ENCODE measurements at regions not wholly inside any gene's neighbourhood (a gene's known extent, or its start where the extent isn't known, plus 50 kb on each side); places are given as distances from the start of the nearest gene placed in this dataset.

DNA sequence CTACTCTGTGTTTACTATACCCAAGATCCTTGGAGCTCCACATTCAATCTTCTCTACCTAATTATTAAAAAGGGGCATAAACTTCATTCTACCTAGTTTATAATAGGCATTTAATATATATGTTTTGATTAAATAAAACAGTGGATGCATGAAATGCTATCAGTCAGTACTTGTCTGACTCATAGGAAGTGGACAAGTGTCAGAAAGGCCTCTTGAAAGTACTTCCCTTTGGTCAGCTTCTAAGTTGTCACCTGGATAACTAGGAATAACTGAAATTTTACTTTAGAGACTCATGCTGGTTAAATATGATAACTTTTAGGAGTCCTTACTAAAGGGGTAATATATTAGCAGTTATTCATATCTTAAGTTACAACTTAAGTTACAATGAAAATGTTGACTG is 329.8 kb downstream of the KLF5 start:
- TF ChIP-seq CTCF (tag by site-specific recombination; IDR thresholded peaks at IDR 0.05) (no peak), ZNF629 (tag by site-specific recombination; IDR thresholded peaks at IDR 0.05) (no peak), ZXDB (tag by site-specific recombination; IDR thresholded peaks at IDR 0.05) (no peak), ZBTB7A (tag by site-specific recombination; IDR thresholded peaks at IDR 0.05; ENCODE audit: low read depth) (no peak), ZNF747 (tag by site-specific recombination; IDR thresholded peaks at IDR 0.05) (no peak), ZNF302 (tag by site-specific recombination; IDR thresholded peaks at IDR 0.05; ENCODE audit: low read depth) (no peak), ZNF558 (tag by site-specific recombination; IDR thresholded peaks at IDR 0.05) (no peak), ZNF274 (IDR thresholded peaks at IDR 0.05; ENCODE audit: low read length) (no peak), ZNF274 (tag by site-specific recombination; IDR thresholded peaks at IDR 0.05; ENCODE audit: borderline replicate concordance) (no peak), ZNF239 (tag by site-specific recombination; IDR thresholded peaks at IDR 0.05) (no peak)
- TF ChIP-seq, protein P1, sequence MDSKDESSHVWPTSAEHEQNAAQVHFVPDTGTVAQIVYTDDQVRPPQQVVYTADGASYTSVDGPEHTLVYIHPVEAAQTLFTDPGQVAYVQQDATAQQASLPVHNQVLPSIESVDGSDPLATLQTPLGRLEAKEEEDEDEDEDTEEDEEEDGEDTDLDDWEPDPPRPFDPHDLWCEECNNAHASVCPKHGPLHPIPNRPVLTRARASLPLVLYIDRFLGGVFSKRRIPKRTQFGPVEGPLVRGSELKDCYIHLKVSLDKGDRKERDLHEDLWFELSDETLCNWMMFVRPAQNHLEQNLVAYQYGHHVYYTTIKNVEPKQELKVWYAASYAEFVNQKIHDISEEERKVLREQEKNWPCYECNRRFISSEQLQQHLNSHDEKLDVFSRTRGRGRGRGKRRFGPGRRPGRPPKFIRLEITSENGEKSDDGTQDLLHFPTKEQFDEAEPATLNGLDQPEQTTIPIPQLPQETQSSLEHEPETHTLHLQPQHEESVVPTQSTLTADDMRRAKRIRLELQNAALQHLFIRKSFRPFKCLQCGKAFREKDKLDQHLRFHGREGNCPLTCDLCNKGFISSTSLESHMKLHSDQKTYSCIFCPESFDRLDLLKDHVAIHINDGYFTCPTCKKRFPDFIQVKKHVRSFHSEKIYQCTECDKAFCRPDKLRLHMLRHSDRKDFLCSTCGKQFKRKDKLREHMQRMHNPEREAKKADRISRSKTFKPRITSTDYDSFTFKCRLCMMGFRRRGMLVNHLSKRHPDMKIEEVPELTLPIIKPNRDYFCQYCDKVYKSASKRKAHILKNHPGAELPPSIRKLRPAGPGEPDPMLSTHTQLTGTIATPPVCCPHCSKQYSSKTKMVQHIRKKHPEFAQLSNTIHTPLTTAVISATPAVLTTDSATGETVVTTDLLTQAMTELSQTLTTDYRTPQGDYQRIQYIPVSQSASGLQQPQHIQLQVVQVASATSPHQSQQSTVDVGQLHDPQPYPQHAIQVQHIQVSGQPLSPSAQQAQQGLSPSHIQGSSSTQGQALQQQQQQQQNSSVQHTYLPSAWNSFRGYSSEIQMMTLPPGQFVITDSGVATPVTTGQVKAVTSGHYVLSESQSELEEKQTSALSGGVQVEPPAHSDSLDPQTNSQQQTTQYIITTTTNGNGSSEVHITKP (tag by site-specific recombination; IDR thresholded peaks at IDR 0.05), result no peak
- TF ChIP-seq, protein P2, sequence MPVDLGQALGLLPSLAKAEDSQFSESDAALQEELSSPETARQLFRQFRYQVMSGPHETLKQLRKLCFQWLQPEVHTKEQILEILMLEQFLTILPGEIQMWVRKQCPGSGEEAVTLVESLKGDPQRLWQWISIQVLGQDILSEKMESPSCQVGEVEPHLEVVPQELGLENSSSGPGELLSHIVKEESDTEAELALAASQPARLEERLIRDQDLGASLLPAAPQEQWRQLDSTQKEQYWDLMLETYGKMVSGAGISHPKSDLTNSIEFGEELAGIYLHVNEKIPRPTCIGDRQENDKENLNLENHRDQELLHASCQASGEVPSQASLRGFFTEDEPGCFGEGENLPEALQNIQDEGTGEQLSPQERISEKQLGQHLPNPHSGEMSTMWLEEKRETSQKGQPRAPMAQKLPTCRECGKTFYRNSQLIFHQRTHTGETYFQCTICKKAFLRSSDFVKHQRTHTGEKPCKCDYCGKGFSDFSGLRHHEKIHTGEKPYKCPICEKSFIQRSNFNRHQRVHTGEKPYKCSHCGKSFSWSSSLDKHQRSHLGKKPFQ (tag by site-specific recombination; IDR thresholded peaks at IDR 0.05), result no peak
- TF ChIP-seq, protein P3, sequence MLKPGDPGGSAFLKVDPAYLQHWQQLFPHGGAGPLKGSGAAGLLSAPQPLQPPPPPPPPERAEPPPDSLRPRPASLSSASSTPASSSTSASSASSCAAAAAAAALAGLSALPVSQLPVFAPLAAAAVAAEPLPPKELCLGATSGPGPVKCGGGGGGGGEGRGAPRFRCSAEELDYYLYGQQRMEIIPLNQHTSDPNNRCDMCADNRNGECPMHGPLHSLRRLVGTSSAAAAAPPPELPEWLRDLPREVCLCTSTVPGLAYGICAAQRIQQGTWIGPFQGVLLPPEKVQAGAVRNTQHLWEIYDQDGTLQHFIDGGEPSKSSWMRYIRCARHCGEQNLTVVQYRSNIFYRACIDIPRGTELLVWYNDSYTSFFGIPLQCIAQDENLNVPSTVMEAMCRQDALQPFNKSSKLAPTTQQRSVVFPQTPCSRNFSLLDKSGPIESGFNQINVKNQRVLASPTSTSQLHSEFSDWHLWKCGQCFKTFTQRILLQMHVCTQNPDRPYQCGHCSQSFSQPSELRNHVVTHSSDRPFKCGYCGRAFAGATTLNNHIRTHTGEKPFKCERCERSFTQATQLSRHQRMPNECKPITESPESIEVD (tag by site-specific recombination; IDR thresholded peaks at IDR 0.05), result no peak
- TF ChIP-seq, protein P4, sequence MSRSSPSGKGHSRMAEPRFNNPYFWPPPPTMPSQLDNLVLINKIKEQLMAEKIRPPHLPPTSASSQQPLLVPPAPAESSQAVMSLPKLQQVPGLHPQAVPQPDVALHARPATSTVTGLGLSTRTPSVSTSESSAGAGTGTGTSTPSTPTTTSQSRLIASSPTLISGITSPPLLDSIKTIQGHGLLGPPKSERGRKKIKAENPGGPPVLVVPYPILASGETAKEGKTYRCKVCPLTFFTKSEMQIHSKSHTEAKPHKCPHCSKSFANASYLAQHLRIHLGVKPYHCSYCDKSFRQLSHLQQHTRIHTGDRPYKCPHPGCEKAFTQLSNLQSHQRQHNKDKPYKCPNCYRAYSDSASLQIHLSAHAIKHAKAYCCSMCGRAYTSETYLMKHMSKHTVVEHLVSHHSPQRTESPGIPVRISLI (tag by site-specific recombination; IDR thresholded peaks at IDR 0.05), result no peak

All from HEK293 (cell line).